GM23338 (cell line): ENCODE measurements at regions not wholly inside any gene's neighbourhood (a gene's known extent, or its start where the extent isn't known, plus 50 kb on each side); places are given as distances from the start of the nearest gene placed in this dataset.

Experiments
- CREB1 ChIP-seq: fragments of 250-450 bp; sonication (Bioruptor Pico); IDR thresholded peaks from 2 replicates; pipeline ENCODE4 v1.5.0; 2020; ENCODE audit warnings: low read depth, mild to moderate bottlenecking, moderate library complexity
- EZH2 ChIP-seq: fragments of 200-600 bp; sonication (generic); IDR thresholded peaks from one replicate; pipeline ENCODE4 v1.8.0; 2017; ENCODE audit warnings: antibody characterized with exemption, mild to moderate bottlenecking, low read depth; ENCODE audit not compliant: unreplicated experiment
- EZH2phosphoT487 ChIP-seq: fragments of 200-600 bp; sonication (generic); IDR thresholded peaks from one replicate; pipeline ENCODE4 v1.8.1; 2018; ENCODE audit warnings: antibody characterized with exemption; ENCODE audit not compliant: unreplicated experiment
- JUNB ChIP-seq: IDR thresholded peaks from one replicate; pipeline ENCODE4 v1.6.1; 2016; ENCODE audit warnings: antibody characterized with exemption; ENCODE audit not compliant: unreplicated experiment
- POLR2AphosphoS5 ChIP-seq: IDR thresholded peaks from 2 replicates; pipeline ENCODE4 v1.6.1; 2016; ENCODE audit warnings: antibody characterized with exemption, low read depth
- TF ChIP-seq, protein P1 (sequence below), 2 experiments: fragments of 200-600 bp in 1 of 2; sonication (generic) in 1 of 2; conservative IDR thresholded peaks; 2 replicates each; pipeline versions ENCODE4 v1.5.1 to v1.6.1; 2016 to 2017; ENCODE audit warnings: antibody characterized with exemption in 2 of 2, low read depth in 2 of 2, mild to moderate bottlenecking in 2 of 2, moderate library complexity in 1 of 2
- TF ChIP-seq, protein P2 (sequence below): IDR thresholded peaks from 2 replicates; pipeline ENCODE4 v1.6.1; 2016; ENCODE audit warnings: antibody characterized with exemption
- TF ChIP-seq, protein P3 (sequence below): IDR thresholded peaks from one replicate; pipeline ENCODE4 v1.6.1; 2018; ENCODE audit warnings: antibody characterized with exemption; ENCODE audit not compliant: unreplicated experiment

DNA sequence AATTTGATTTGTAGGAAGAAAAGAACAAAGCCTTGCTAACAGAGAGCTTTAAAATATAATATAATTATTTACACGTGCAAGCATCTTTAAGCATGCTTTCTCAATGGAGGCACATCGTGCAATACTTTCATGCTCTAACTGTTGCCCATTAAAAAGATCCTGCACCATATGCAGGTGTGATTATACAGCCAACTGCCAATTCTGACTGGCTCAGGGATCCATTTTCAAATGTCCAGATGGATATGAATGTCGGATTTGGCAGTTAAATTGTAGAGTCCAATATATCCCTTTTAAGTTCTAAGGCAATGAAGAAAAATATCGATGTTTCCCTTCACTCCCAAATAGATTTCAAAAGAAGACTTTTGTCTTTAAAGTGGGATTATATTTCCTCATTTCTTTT lies 416.4 kb upstream of the CD180 start:
- TF ChIP-seq, protein P1, sequence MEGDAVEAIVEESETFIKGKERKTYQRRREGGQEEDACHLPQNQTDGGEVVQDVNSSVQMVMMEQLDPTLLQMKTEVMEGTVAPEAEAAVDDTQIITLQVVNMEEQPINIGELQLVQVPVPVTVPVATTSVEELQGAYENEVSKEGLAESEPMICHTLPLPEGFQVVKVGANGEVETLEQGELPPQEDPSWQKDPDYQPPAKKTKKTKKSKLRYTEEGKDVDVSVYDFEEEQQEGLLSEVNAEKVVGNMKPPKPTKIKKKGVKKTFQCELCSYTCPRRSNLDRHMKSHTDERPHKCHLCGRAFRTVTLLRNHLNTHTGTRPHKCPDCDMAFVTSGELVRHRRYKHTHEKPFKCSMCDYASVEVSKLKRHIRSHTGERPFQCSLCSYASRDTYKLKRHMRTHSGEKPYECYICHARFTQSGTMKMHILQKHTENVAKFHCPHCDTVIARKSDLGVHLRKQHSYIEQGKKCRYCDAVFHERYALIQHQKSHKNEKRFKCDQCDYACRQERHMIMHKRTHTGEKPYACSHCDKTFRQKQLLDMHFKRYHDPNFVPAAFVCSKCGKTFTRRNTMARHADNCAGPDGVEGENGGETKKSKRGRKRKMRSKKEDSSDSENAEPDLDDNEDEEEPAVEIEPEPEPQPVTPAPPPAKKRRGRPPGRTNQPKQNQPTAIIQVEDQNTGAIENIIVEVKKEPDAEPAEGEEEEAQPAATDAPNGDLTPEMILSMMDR (conservative IDR thresholded peaks at IDR 0.05; ENCODE audit: low read depth in 2 of 2) = no peak
- no peak for TF ChIP-seq EZH2
- TF ChIP-seq EZH2phosphoT487 = no peak
- no peak for TF ChIP-seq POLR2AphosphoS5
- no peak for TF ChIP-seq CREB1 (CRISPR knock-in tag)
- TF ChIP-seq, protein P2, sequence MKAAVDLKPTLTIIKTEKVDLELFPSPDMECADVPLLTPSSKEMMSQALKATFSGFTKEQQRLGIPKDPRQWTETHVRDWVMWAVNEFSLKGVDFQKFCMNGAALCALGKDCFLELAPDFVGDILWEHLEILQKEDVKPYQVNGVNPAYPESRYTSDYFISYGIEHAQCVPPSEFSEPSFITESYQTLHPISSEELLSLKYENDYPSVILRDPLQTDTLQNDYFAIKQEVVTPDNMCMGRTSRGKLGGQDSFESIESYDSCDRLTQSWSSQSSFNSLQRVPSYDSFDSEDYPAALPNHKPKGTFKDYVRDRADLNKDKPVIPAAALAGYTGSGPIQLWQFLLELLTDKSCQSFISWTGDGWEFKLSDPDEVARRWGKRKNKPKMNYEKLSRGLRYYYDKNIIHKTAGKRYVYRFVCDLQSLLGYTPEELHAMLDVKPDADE = no peak
- TF ChIP-seq, protein P3, sequence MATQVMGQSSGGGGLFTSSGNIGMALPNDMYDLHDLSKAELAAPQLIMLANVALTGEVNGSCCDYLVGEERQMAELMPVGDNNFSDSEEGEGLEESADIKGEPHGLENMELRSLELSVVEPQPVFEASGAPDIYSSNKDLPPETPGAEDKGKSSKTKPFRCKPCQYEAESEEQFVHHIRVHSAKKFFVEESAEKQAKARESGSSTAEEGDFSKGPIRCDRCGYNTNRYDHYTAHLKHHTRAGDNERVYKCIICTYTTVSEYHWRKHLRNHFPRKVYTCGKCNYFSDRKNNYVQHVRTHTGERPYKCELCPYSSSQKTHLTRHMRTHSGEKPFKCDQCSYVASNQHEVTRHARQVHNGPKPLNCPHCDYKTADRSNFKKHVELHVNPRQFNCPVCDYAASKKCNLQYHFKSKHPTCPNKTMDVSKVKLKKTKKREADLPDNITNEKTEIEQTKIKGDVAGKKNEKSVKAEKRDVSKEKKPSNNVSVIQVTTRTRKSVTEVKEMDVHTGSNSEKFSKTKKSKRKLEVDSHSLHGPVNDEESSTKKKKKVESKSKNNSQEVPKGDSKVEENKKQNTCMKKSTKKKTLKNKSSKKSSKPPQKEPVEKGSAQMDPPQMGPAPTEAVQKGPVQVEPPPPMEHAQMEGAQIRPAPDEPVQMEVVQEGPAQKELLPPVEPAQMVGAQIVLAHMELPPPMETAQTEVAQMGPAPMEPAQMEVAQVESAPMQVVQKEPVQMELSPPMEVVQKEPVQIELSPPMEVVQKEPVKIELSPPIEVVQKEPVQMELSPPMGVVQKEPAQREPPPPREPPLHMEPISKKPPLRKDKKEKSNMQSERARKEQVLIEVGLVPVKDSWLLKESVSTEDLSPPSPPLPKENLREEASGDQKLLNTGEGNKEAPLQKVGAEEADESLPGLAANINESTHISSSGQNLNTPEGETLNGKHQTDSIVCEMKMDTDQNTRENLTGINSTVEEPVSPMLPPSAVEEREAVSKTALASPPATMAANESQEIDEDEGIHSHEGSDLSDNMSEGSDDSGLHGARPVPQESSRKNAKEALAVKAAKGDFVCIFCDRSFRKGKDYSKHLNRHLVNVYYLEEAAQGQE = no peak
- TF ChIP-seq JUNB = no peak
